ENCODE measurements at regions not wholly inside any gene's neighbourhood (a gene's known extent, or its start where the extent isn't known, plus 50 kb on each side); places are given as distances from the start of the nearest gene placed in this dataset.

GRCh38 chr17:79150799-79151198, 76.2 kb downstream of the ENGASE start:
- TF ChIP-seq CTCF (IDR thresholded peaks at IDR 0.05) (no peak), POLR2A (IDR thresholded peaks at IDR 0.05) (no peak), EP300 (IDR thresholded peaks at IDR 0.05) (no peak)

All from tibial nerve (tissue), 4 donors.